Stomach (tissue), 4 donors: ENCODE measurements at regions not wholly inside any gene's neighbourhood (a gene's known extent, or its start where the extent isn't known, plus 50 kb on each side); places are given as distances from the start of the nearest gene placed in this dataset.
"Not testable (repeated sequence)": the region's sequence is repeated elsewhere in the genome, so short reads cannot be mapped to it uniquely, and the experiment has no call there.

Experiments
- CTCF ChIP-seq, 7 experiments: fragments of 450-650 bp in 4 of 7; fragments of 200-600 bp in 3 of 7; sonication (generic) in 3 of 7; IDR thresholded peaks; one replicate each; pipeline ENCODE4 v1.5.1; 2016 to 2019; ENCODE audit warnings: antibody characterized with exemption in 7 of 7, control low read depth in 2 of 7, mild to moderate bottlenecking in 1 of 7
- EP300 ChIP-seq: sonication (generic); formaldehyde crosslinking; IDR thresholded peaks from one replicate; pipeline ENCODE4 v1.6.1; 2017; ENCODE audit warnings: antibody characterized with exemption

GRCh38 chr2:87559735-87560134 is 188.2 kb upstream of the PLGLB2 start:
- TF ChIP-seq CTCF (IDR thresholded peaks at IDR 0.05); EP300: not testable (repeated sequence)
